GM10248 (cell line): ENCODE measurements at regions not wholly inside any gene's neighbourhood (a gene's known extent, or its start where the extent isn't known, plus 50 kb on each side); places are given as distances from the start of the nearest gene placed in this dataset.

Experiments
- CTCF ChIA-PET: fragments of 300-600 bp; sonication (Branson Sonifier 250); formaldehyde crosslinking; extraction: SDS; loops from one replicate; lab custom pipeline; 2021; ENCODE audit warnings: antibody characterized with exemption; lab: Yijun Ruan, JAX
- POLR2A ChIA-PET: fragments of 350-650 bp; sonication (Branson Sonifier 250); formaldehyde crosslinking; extraction: SDS; loops from one replicate; lab custom pipeline; 2020; ENCODE audit warnings: antibody characterized with exemption; lab: Yijun Ruan, JAX
- DNase-seq: peaks from one replicate; pipeline ENCODE4 v3.0.0; 2012; ENCODE audit errors: extremely low spot score
- TF ChIP-seq, protein P1 (sequence below): IDR thresholded peaks from 2 replicates; pipeline ENCODE4 v1.5.1; 2012; ENCODE audit warnings: mild to moderate bottlenecking, low read depth; ENCODE audit errors: extremely low read depth, missing control alignments, control extremely low read depth

DNA sequence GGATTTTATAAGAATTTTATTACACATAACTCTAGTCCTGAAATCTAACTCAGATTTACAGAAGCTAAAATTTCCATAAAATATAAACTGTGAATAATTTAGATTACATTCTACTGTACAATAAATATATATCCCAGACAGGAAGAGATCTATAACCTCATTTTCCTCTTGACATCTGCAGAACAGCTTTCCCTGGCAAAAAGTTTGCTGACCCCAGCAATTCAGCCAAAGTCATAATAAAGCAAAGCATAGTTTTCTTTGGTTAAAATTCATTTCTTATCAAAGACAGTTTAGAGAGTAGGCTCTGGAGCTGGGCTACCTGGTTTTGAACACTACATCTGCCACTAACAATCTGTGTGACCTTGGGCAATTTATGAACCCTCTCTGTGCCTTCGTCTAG lies 372.5 kb downstream of the CAAP1 start:
- TF ChIP-seq, protein P1, sequence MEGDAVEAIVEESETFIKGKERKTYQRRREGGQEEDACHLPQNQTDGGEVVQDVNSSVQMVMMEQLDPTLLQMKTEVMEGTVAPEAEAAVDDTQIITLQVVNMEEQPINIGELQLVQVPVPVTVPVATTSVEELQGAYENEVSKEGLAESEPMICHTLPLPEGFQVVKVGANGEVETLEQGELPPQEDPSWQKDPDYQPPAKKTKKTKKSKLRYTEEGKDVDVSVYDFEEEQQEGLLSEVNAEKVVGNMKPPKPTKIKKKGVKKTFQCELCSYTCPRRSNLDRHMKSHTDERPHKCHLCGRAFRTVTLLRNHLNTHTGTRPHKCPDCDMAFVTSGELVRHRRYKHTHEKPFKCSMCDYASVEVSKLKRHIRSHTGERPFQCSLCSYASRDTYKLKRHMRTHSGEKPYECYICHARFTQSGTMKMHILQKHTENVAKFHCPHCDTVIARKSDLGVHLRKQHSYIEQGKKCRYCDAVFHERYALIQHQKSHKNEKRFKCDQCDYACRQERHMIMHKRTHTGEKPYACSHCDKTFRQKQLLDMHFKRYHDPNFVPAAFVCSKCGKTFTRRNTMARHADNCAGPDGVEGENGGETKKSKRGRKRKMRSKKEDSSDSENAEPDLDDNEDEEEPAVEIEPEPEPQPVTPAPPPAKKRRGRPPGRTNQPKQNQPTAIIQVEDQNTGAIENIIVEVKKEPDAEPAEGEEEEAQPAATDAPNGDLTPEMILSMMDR, result no peak
- CTCF ChIA-PET, result no interaction called here
- POLR2A ChIA-PET, result no interaction called here
- DNase-seq, result no peak

DNA sequence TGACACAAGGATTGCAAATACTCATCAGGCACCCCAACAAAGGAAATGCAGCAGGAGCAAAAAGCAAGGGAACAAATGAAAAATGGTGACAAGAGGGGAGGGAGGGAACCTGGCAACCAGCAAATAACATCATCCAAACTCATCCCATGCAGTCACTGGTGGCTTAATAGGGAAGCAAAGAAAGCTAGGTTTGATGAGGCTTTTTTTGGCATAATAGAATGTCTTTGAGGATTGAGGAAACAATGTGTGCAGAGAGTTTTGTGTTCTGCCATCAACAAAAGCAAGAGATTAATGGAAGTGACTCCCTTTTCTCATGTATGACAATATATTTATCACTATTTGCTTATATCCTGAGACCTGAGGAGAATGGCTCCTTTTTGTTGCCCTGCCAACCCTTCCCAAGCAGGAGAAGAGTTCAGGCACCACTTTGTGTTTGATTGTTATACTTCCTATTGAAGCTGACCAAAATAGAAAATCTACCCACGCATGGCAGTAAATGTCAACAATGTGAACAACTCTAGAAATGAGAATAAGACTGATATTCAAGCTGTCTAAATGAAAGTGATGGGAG lies 375.7 kb downstream of the CAAP1 start:
- TF ChIP-seq, protein P1, result no peak
- POLR2A ChIA-PET, result no interaction called here
- DNase-seq, result no peak
- CTCF ChIA-PET, result interaction anchor here (0.7 to 1.8 kb wide), 3 partner anchors 9 to 18 kb away, joined by 3 to 4 read pairs (median 4); no protein-coding TSS in a partner anchor

DNA sequence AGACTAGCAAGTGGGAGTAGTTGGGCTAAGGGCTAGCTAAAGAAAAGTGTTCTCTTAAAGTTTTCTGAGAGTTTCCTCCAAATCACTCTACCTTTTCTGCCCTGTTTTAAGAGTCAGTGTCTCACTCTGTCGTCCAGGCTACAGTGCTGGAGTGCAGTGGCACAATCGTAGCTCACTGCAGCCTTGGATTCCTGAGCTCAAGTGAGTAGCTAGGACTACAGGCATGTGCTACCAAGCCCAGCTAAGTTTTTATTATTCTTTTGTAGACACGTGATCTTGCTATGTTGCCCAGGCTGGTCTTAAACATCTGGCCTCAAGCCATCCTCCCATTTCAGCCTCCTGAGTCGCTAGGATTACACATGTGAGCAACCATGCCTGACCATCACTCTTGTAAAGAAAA lies 378.9 kb downstream of the CAAP1 start:
- POLR2A ChIA-PET, result no interaction called here
- DNase-seq, result no peak
- CTCF ChIA-PET, result no interaction called here
- TF ChIP-seq, protein P1, result no peak

DNA sequence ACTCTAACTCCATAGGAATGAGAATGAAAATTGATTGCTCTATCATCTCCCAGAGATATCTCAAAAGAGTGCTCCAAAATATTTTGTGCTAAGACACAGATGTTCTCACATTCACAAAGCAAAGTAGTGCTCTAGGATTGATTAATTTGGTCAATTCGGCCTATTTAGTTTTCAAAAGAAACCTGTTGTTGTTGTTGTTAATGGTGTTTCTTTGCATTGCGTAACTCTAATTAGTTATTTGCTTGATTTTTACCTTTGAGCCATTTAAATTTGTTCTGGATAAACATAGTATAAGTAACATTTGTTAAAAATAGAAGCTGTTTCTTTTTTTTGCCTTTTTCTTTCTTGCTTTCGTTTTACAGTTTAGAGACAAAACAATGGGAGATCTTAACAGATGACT lies 382.5 kb downstream of the CAAP1 start:
- ChIA-PET POLR2A (no interaction called here), CTCF (no interaction called here)
- TF ChIP-seq, protein P1, result no peak
- no peak for DNase-seq

DNA sequence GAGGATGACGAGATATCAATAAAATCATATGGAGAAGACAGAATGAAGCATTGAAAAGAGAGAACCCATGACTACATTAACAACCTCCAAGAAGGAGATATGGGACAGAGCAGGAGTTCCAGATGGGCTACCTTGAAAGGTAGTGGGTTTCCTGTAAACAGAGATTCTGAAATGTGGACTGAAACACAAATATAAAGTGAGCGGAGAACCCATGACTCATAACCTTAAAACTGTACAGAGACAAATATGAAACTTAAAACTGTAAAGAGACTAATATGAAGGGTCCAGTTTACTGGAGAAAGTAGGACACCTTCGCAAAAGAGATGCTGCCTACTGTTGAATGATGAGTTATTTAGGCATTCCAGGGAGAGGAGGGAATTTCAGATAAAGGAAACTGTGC lies 383.7 kb downstream of the CAAP1 start:
- TF ChIP-seq, protein P1, result no peak
- ChIA-PET CTCF (no interaction called here), POLR2A (no interaction called here)
- no peak for DNase-seq

DNA sequence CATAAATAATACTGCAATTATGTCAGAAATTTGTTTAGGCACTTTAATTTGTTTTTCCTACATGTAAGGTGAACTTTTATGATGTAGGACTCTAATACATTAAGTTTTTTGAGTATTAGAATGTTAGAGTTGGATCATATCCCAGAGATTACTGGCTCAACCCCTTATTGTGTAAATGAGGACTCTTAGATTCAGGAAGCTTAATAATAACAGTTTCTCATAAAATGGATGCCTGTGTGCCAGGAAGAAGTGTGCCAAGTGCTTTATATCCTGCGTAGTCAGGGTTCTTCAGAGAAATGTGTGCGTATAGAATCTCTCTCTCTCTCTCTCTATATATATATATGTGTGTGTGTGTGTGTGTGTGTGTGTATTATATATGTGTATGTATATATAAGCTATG lies 388.5 kb downstream of the CAAP1 start:
- ChIA-PET POLR2A (no interaction called here), CTCF (no interaction called here)
- TF ChIP-seq, protein P1, result no peak
- DNase-seq, result no peak
